ENCODE measurements at regions not wholly inside any gene's neighbourhood (a gene's known extent, or its start where the extent isn't known, plus 50 kb on each side); places are given as distances from the start of the nearest gene placed in this dataset.
"Not testable (repeated sequence)": the region's sequence is repeated elsewhere in the genome, so short reads cannot be mapped to it uniquely, and the experiment has no call there.

- H3K36me3 ChIP-seq, H3K27ac ChIP-seq, H3K9me3 ChIP-seq, H3K27me3 ChIP-seq, H3K4me1 ChIP-seq, ATAC-seq, H3K4me3 ChIP-seq: not testable (repeated sequence)
- 48 to 56% methylated on average over 6 of the region's 6 CpGs for WGBS, 2 donors (ENCODE audit: low coverage in 1 of 2)
Measured at GRCh38 chr14:27799066-27800028, 967.2 kb upstream of the FOXG1 start.

DNA sequence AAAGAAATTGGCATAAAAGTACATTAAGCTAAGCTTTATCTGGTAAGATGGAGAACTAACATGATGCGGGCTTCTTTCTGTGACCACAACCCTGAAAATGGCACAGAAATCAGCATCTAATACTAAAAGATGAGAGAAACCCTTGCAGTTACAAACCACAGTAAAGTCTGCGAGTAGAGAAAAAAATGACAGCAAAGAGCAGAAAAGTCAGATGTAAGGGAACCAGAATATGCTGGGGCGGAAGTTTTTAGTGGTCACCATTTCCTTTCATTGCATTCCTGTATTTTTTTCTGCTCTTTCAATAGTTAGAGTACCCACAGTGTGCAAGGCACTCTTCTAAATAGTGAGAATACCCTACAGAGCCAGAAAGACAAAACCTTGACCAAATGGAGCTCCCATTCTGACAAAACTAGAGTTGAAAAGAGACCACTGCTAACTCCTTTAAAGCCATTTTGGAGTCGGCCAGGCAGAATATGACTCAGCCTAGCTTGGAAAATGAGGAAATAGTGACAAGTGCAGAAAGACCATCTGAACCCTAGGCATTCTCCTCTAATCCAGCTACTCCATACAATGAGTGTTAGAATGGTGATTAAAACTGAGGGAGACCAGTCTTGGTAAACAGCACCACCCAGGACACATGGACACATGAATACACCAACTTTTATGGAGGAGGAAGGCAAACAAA, 948.7 kb upstream of the FOXG1 start:
- H3K27ac ChIP-seq, H3K4me1 ChIP-seq, H3K4me3 ChIP-seq, H3K27me3 ChIP-seq, H3K9me3 ChIP-seq, ATAC-seq, H3K36me3 ChIP-seq: not testable (repeated sequence)
- 73 to 92% methylated on average over 3 to 4 of the region's 4 CpGs for WGBS, 2 donors (ENCODE audit: low coverage in 1 of 2)

DNA sequence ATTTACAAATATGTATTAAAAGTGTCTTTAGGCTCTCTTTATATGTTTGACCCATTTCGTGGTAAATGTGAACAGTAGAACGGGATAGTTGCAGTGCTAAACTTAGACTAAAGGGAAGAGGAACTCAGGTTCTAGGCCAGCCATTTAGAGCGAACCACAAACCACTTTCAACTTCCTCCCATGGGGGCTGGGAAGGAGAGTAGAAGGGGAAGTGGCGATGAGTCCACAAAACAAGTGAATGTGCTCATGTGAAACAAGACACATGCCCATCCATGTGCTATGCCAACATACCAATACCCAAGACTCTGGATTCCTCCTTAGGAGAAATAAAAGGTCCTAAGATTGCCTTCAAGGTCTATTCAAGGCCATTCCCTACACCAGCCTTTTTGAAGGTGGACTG, 940.4 kb upstream of the FOXG1 start:
- ATAC-seq, H3K4me1 ChIP-seq, H3K27ac ChIP-seq, H3K36me3 ChIP-seq, H3K4me3 ChIP-seq, H3K27me3 ChIP-seq, H3K9me3 ChIP-seq: not testable (repeated sequence)
- WGBS, 2 donors (ENCODE audit: low coverage in 1 of 2) = 40 to 65% methylated on average over 1 to 4 of the region's 4 CpGs

DNA sequence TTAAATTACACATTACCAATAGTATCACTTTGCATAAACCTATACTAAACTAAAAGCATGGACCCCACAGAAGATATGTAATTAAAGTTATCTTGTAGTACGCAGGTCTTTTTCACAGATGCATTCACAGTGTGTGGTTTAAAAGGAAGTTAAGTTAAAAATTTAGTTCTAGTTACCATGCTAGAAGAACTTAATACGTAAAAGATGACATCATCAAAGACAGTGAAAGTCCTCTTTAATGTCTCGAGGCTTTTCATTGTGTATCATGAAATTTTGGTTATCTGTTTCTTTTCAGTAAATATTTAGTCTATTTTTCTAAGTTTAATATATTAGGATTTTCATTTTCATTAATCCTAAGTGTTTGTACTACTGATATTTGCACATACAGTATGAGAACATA, 934.6 kb upstream of the FOXG1 start:
- not testable (repeated sequence) for H3K4me3 ChIP-seq, ATAC-seq, H3K9me3 ChIP-seq, H3K27me3 ChIP-seq, H3K4me1 ChIP-seq, H3K36me3 ChIP-seq, H3K27ac ChIP-seq
- WGBS, 2 donors (ENCODE audit: low coverage in 1 of 2) = 76 to 88% methylated on average over 2 to 3 of the region's 3 CpGs

DNA sequence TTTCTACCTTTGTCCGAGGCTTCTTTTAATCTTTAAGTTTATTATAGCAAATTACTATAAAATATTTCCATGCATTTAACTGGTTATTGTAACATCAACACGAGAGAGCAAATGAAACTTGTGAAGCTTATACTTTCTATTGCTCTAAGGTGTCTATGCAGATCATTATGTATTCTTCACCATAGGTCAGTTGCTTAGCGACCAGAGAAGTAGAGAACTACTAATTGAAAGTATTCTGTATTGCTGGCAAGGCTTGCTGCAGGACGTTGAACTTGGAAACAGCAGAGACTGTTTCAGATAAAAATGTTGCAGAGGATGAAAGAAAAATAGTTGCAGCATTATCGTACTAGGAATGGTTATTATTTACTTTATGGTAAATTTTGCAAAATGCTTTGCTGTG, 933.6 kb upstream of the FOXG1 start:
- not testable (repeated sequence) for ATAC-seq, H3K4me1 ChIP-seq, H3K27me3 ChIP-seq, H3K36me3 ChIP-seq, H3K4me3 ChIP-seq, H3K9me3 ChIP-seq, H3K27ac ChIP-seq
- 46 to 47% methylated on average over 5 of the region's 5 CpGs for WGBS, 2 donors (ENCODE audit: low coverage in 1 of 2)

DNA sequence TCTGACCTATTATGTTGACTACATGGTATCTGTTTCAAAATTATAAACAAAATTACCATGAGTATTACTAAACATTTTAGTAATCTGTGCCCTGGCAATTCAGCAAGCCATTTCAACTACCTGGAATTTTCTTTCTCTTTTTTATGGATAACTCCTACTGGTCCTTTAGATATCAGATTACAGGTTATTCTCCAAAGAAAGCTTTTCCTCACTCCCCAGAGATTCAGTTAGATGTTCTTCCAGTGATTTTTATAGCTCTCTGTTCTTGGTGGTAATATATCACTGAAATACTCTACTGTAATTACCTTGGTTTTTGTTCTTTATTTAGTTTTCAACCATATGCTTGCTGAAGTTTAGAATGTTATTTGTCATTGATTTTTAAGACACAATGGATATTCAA, 930.2 kb upstream of the FOXG1 start:
- TF ChIP-seq EP300 (IDR thresholded peaks at IDR 0.05) = no peak
- Histone ChIP-seq H3K27ac (no peak overlapping the region), H3K4me1 (no peaks in the 10 kb centered on the region), H3K9me3 (no peaks in the 10 kb centered on the region), H3K27me3 (no peaks in the 10 kb centered on the region), H3K4me3 (no peak overlapping the region), H3K36me3 (no peaks in the 10 kb centered on the region)
- ATAC-seq = no peak

DNA sequence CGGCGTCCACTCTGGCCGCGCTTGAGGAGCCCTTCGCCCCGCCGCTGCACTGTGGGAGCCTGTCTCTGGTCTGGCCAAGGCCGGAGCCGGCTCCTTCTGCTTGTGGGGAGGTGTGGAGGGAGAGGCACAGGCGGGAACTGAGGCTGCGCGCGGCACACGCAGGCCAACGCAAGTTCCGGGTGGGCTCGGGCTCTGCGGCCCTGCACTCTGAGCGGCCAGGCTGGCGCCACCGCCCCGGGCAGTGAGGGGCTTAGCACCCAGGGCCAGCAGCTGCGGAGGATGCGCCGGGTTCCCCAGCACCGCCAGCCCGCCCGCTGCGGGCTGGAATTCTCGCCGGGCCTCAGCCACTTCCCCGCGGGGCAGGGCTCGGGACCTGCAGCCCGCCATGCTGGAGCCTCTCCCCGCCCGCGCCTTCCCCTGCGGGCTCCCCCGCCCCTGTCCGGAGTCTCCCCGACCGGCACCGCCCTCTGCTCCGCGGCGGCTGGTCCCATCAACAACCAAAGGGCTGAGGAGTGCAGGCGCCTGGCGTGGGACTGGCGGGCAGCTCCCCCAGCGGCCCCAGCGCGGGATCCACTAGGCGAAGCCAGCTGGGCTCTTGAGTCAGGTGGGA, 921.2 kb upstream of the FOXG1 start:
- 100% methylated on average over 1 to 2 of the region's 54 CpGs for WGBS, 2 donors (ENCODE audit: low coverage in 1 of 2)
- Histone ChIP-seq H3K4me1 (no peaks in the 10 kb centered on the region), H3K9me3 (peaks cover 0 to 6% (median 0%) of the 10 kb centered on the region in 3 donors), H3K27ac (no peak overlapping the region), H3K27me3 (no peaks in the 10 kb centered on the region), H3K36me3 (no peaks in the 10 kb centered on the region), H3K4me3 (no peak overlapping the region)
- peak; percentile 22 for ATAC-seq
- no peak for TF ChIP-seq POLR2AphosphoS5 (IDR thresholded peaks at IDR 0.05)
- no peak for TF ChIP-seq POLR2A (IDR thresholded peaks at IDR 0.05)
- TF ChIP-seq, protein P1, sequence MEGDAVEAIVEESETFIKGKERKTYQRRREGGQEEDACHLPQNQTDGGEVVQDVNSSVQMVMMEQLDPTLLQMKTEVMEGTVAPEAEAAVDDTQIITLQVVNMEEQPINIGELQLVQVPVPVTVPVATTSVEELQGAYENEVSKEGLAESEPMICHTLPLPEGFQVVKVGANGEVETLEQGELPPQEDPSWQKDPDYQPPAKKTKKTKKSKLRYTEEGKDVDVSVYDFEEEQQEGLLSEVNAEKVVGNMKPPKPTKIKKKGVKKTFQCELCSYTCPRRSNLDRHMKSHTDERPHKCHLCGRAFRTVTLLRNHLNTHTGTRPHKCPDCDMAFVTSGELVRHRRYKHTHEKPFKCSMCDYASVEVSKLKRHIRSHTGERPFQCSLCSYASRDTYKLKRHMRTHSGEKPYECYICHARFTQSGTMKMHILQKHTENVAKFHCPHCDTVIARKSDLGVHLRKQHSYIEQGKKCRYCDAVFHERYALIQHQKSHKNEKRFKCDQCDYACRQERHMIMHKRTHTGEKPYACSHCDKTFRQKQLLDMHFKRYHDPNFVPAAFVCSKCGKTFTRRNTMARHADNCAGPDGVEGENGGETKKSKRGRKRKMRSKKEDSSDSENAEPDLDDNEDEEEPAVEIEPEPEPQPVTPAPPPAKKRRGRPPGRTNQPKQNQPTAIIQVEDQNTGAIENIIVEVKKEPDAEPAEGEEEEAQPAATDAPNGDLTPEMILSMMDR (IDR thresholded peaks at IDR 0.05) = no peak
- no peak for TF ChIP-seq EP300 (IDR thresholded peaks at IDR 0.05)

- Histone ChIP-seq H3K9me3 (peaks cover 0 to 6% (median 0%) of the 10 kb centered on the region in 3 donors), H3K27ac (no peak overlapping the region), H3K4me3 (no peak overlapping the region), H3K36me3 (no peaks in the 10 kb centered on the region), H3K27me3 (no peaks in the 10 kb centered on the region), H3K4me1 (no peaks in the 10 kb centered on the region)
- no peak for ATAC-seq
- WGBS, 2 donors (ENCODE audit: low coverage in 1 of 2) = 86% methylated on average over 4 of the region's 8 CpGs; no CpG with 5 or more reads in 1 of the 2 donors
- TF ChIP-seq, protein P1 (IDR thresholded peaks at IDR 0.05) = no peak
- TF ChIP-seq EP300 (IDR thresholded peaks at IDR 0.05) (no peak), POLR2A (IDR thresholded peaks at IDR 0.05) (no peak), POLR2AphosphoS5 (IDR thresholded peaks at IDR 0.05) (no peak)
Measured at GRCh38 chr14:27845902-27846301, 920.7 kb upstream of the FOXG1 start.

DNA sequence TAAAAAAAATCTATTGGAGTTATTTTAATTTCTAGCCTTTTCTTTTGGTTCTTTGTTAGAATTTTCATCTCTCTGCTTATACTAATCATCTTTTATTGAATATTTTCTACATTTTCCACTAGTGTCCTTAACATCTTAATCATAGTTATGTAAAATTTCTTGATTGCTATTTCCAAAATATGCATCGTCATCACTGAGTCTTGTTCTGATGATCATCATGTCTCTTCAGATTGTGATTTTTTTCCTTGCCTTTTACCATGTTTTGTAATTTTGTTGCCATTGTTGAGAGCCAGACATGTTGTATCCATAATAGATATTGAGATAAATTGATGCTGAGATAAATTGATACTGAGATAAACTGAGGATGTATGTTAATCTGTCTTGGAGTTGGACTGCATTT, 919.1 kb upstream of the FOXG1 start:
- not testable (repeated sequence) for ATAC-seq

GRCh38 chr14:27849193-27849592, 917.4 kb upstream of the FOXG1 start:
- H3K36me3 ChIP-seq, H3K4me3 ChIP-seq, H3K27me3 ChIP-seq, ATAC-seq, H3K4me1 ChIP-seq, H3K9me3 ChIP-seq, H3K27ac ChIP-seq: not testable (repeated sequence)

More for the DNA sequence above, 919.1 kb upstream of the FOXG1 start:
- H3K4me3 ChIP-seq, H3K4me1 ChIP-seq, H3K9me3 ChIP-seq, H3K27ac ChIP-seq, H3K36me3 ChIP-seq, H3K27me3 ChIP-seq: not testable (repeated sequence)
- 83% methylated on average over 1 of the region's 1 CpG; no CpG with 5 or more reads in 1 of the 2 donors for WGBS, 2 donors (ENCODE audit: low coverage in 1 of 2)

All from gastroesophageal sphincter (tissue), 4 donors.